Muscle of leg (tissue), 3 donors: ENCODE measurements at regions not wholly inside any gene's neighbourhood (a gene's known extent, or its start where the extent isn't known, plus 50 kb on each side); places are given as distances from the start of the nearest gene placed in this dataset.

Source experiments
- DNase-seq: peaks from one replicate; pipeline ENCODE4 v3.0.0; 2013
- H3K27ac ChIP-seq: one replicate; pipeline ENCODE4 v1.5.1; 2013; ENCODE audit warnings: mild to moderate bottlenecking, low read length, control low read depth
- H3K27me3 ChIP-seq: one replicate; pipeline ENCODE4 v1.6.1; 2013; ENCODE audit warnings: low read length; ENCODE audit not compliant: control insufficient read depth, insufficient read depth
- H3K36me3 ChIP-seq: one replicate; pipeline ENCODE4 v1.6.1; 2013; ENCODE audit warnings: low read length; ENCODE audit not compliant: control insufficient read depth, insufficient read depth
- H3K4me1 ChIP-seq: one replicate; pipeline ENCODE4 v1.6.1; 2013; ENCODE audit warnings: low read length; ENCODE audit not compliant: control insufficient read depth, insufficient read depth
- H3K4me3 ChIP-seq: one replicate; pipeline ENCODE4 v1.5.1; 2013; ENCODE audit warnings: low read length, control low read depth
- H3K9me3 ChIP-seq: replicated peaks from 2 replicates; pipeline ENCODE4 v1.6.1; 2013; ENCODE audit warnings: low read depth, low read length; ENCODE audit not compliant: control insufficient read depth
- WGBS: methylation state at CpG from one replicate; pipeline ENCODE4 v1.1.5; 2013; ENCODE audit warnings: missing lambda C conversion rate; ENCODE audit not compliant: insufficient coverage; 5-methylcytosine and 5-hydroxymethylcytosine counted together

GRCh38 chr2:104787298-104788065 lies 66.4 kb upstream of the POU3F3 start:
- H3K4me1 ChIP-seq: peaks cover 5% of the 10 kb centered on the region
- peaks cover 14% of the 10 kb centered on the region for H3K27me3 ChIP-seq
- no peak overlapping the region for H3K4me3 ChIP-seq
- no CpG with 5 or more reads among the region's 8 CpGs for WGBS
- no peak overlapping the region for H3K27ac ChIP-seq
- no peaks in the 10 kb centered on the region for H3K9me3 ChIP-seq
- DNase-seq: no peak
- no peaks in the 10 kb centered on the region for H3K36me3 ChIP-seq

DNA sequence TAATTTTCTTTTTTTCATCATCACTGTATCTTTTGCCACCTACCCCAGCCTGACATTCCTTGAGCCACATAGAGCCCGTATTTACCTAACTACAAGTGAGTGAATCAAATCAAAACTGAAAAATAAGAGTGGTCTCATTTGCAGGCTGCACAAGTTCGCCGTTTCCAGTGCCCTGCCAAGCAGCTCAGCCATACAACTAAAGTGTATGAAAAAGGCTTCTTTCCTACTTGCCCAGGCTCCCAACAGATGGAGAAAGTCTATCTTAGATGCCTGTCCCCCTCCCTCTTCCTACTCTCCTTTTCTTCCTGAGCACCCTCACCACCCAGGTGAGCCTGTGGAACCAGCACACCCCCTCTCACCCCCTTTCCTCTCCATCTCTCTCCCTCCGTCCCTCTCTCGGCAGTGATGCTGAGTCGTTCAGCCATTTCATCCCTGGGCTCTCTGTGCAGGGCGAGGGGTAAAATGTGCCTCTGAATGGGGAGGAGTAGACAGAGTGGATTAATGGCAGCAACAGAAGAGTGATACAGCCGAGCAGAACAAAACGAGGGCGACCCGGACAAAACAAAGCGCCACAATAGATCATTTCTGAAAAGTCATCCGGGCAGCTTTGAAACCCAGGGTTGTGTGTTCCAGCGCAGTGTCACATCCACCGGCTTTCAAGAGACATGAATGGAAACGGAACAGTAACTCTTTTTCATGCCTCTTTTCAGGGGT lies 65.0 kb upstream of the POU3F3 start:
- WGBS: 68% methylated on average over 11 of the region's 16 CpGs
- peaks cover 14% of the 10 kb centered on the region for H3K27me3 ChIP-seq
- no peaks in the 10 kb centered on the region for H3K36me3 ChIP-seq
- H3K4me3 ChIP-seq: no peak overlapping the region
- no peaks in the 10 kb centered on the region for H3K9me3 ChIP-seq
- H3K4me1 ChIP-seq: peaks cover 5% of the 10 kb centered on the region
- no peak overlapping the region for H3K27ac ChIP-seq
- no peak for DNase-seq

DNA sequence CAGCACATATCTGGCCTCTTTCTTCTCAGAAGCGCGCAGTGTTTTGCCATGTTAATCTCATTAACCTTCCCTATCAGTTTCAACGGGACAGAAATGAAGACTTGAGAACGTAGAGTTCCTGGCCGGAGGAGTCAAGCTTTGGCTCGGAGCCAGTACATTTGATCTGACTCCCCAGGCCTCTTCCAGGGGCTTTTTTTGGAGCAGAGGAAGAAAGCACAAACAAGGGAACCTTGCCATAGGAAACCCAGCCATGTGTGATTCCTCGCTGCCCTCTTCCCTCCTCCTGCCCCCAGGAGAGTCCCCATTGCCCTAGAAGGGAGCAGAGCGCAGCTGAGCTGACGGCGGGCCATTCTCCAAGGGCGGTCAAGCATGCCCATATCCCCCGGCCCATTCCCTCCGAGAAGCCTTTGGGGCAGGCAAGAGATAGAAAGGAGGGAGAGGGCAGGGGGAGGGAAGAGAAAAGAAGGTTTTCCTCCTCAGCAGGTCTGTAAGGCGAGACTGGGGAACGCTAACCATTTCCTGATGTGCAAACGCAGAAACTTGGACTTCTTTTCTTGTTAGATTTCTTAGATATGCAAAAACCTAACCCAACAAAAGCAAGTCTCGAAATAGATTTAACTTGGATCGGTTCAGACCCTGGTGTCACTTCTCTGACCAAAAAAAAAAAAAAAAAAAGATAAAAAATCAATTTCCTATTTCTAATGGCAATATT lies 63.7 kb upstream of the POU3F3 start:
- Histone ChIP-seq H3K27ac (no peak overlapping the region), H3K9me3 (no peaks in the 10 kb centered on the region), H3K36me3 (no peaks in the 10 kb centered on the region), H3K4me3 (no peak overlapping the region), H3K4me1 (peaks cover 5% of the 10 kb centered on the region), H3K27me3 (peaks cover 14% of the 10 kb centered on the region)
- peak; percentile 58 for DNase-seq
- 3% methylated on average over 7 of the region's 18 CpGs for WGBS

DNA sequence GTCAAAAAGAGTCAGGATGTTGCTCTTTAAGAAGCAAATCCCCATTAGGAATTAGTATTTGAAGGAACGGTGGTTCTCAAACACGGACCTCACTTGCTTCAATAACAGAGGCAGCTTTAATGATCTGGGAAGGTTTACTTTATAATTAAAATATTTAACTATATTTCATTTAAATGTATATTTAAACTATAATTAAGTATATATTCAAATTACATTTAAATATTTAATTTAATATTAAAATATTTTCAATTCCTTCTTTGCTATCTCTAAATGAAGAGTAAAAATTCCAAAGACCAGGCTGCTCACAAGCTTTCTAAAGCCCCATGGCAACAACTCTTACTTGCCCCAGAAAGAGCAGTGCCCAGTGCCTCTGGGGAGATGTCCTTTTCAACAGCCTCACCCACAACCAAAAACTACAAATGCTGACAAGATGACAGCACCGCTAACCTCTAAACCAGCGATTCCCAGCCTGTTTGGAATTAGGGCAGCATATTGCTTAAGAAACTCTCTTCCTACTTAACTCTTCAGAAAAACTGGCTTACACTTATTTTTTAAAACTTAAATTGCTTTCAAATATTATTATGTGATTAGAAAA lies 62.9 kb upstream of the POU3F3 start:
- Histone ChIP-seq H3K4me1 (peaks cover 5% of the 10 kb centered on the region), H3K36me3 (no peaks in the 10 kb centered on the region), H3K27ac (no peak overlapping the region), H3K4me3 (no peak overlapping the region), H3K27me3 (peaks cover 14% of the 10 kb centered on the region), H3K9me3 (no peaks in the 10 kb centered on the region)
- no CpG with 5 or more reads among the region's 4 CpGs for WGBS
- DNase-seq: no peak

DNA sequence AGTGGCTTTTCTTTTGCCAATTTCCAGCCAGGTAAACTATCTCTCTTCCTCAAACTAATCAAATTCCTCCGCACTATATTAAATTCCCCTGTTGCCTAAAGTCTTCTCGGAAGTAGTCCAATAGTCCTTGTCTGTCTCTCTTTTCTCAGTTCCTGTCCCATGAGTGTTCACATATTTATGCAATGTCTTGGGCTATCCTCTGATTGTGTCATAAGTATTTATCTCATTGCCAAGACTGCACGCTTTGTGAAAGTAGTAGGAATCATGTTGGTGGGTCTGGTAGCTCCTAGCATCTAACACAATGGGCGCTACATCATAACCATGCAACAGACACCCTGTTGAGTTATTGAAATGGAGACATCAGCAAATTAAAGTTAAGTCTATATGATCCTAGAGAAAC lies 59.9 kb upstream of the POU3F3 start:
- H3K4me1 ChIP-seq: peaks cover 5% of the 10 kb centered on the region
- peaks cover 8% of the 10 kb centered on the region for H3K27me3 ChIP-seq
- 80% methylated on average over 1 of the region's 4 CpGs for WGBS
- DNase-seq: no peak
- no peaks in the 10 kb centered on the region for H3K36me3 ChIP-seq
- no peaks in the 10 kb centered on the region for H3K9me3 ChIP-seq
- H3K27ac ChIP-seq: no peak overlapping the region
- H3K4me3 ChIP-seq: no peak overlapping the region

- 25% methylated on average over 1 of the region's 2 CpGs for WGBS
- Histone ChIP-seq H3K27ac (no peak overlapping the region), H3K4me3 (no peak overlapping the region), H3K27me3 (peaks cover 6% of the 10 kb centered on the region), H3K9me3 (no peaks in the 10 kb centered on the region), H3K4me1 (peaks cover 5% of the 10 kb centered on the region), H3K36me3 (no peaks in the 10 kb centered on the region)
- no peak for DNase-seq
These were observed 59.5 kb upstream of the POU3F3 start for GRCh38 chr2:104794441-104794840.
